C4-2B (cell line): ENCODE measurements at regions not wholly inside any gene's neighbourhood (a gene's known extent, or its start where the extent isn't known, plus 50 kb on each side); places are given as distances from the start of the nearest gene placed in this dataset.

ENCODE experiments used
- ZFX ChIP-seq: fragments of 450-650 bp; IDR thresholded peaks from 2 replicates; pipeline ENCODE4 v1.6.1; 2017
- TF ChIP-seq, protein P1 (sequence below): fragments of 450-650 bp; conservative IDR thresholded peaks from 2 replicates; pipeline ENCODE4 v1.5.1; 2017; ENCODE audit warnings: mild to moderate bottlenecking

- no peak for TF ChIP-seq ZFX
- TF ChIP-seq, protein P1, sequence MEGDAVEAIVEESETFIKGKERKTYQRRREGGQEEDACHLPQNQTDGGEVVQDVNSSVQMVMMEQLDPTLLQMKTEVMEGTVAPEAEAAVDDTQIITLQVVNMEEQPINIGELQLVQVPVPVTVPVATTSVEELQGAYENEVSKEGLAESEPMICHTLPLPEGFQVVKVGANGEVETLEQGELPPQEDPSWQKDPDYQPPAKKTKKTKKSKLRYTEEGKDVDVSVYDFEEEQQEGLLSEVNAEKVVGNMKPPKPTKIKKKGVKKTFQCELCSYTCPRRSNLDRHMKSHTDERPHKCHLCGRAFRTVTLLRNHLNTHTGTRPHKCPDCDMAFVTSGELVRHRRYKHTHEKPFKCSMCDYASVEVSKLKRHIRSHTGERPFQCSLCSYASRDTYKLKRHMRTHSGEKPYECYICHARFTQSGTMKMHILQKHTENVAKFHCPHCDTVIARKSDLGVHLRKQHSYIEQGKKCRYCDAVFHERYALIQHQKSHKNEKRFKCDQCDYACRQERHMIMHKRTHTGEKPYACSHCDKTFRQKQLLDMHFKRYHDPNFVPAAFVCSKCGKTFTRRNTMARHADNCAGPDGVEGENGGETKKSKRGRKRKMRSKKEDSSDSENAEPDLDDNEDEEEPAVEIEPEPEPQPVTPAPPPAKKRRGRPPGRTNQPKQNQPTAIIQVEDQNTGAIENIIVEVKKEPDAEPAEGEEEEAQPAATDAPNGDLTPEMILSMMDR = no peak
These were observed 493.7 kb upstream of the C1orf87 start for GRCh38 chr1:60567256-60567655.
